ENCODE measurements at regions not wholly inside any gene's neighbourhood (a gene's known extent, or its start where the extent isn't known, plus 50 kb on each side); places are given as distances from the start of the nearest gene placed in this dataset.

DNA sequence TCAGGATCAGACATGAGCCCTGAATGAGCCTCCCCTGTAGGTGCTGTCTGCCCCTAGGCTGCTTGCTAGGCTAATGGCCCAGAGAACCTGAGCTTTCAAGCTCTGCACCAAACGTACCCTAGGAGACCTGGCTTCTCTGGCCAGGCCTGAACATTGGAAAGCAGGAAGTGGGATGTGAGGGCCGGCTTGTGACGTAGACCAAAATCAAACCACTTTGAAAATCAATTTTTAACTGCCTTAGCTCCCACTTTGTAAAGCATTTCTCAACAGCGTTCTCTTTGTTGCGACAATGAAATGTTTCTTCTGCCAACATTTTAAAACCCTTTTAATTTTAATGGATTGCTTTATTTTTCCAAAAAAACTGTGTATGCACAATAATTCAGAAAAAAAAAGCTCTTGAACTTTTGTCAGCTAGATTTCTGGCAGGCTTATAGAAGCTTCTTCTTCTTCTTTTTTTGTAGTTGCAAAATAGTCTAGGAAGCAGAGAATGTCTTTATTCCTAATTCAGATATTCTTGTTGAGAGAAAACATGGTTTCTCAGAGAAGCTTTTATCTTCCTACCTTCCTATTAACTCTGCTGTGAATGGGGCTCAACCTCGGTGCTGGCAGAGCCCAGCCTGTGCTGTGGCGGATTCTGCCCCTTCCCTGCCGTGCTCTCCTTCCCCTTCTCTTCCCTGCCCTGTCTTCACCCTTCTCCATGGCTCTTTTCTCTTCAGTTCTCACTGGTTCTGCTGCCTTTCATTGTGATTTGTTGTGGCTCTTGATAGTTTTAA, 145.2 kb upstream of the SFRP2 start:
- intact Hi-C loops (cut with micrococcal nuclease; ENCODE audit: unreplicated experiment) (no loop called here), in situ Hi-C loops (cut with HindIII; ENCODE audit: low pct_unique_long_range_greater_than_20kb, low sequenced_read_pairs) (no loop called here)
- H3K9me3 ChIP-seq (ENCODE audit: control insufficient read depth, insufficient read depth, low read depth, low read length), result no peaks in the 10 kb centered on the region
- BruUV-seq (replicated peaks), result no TSS peak
- POLR2A ChIA-PET, result no interaction called here
- TF ChIP-seq, protein P1, sequence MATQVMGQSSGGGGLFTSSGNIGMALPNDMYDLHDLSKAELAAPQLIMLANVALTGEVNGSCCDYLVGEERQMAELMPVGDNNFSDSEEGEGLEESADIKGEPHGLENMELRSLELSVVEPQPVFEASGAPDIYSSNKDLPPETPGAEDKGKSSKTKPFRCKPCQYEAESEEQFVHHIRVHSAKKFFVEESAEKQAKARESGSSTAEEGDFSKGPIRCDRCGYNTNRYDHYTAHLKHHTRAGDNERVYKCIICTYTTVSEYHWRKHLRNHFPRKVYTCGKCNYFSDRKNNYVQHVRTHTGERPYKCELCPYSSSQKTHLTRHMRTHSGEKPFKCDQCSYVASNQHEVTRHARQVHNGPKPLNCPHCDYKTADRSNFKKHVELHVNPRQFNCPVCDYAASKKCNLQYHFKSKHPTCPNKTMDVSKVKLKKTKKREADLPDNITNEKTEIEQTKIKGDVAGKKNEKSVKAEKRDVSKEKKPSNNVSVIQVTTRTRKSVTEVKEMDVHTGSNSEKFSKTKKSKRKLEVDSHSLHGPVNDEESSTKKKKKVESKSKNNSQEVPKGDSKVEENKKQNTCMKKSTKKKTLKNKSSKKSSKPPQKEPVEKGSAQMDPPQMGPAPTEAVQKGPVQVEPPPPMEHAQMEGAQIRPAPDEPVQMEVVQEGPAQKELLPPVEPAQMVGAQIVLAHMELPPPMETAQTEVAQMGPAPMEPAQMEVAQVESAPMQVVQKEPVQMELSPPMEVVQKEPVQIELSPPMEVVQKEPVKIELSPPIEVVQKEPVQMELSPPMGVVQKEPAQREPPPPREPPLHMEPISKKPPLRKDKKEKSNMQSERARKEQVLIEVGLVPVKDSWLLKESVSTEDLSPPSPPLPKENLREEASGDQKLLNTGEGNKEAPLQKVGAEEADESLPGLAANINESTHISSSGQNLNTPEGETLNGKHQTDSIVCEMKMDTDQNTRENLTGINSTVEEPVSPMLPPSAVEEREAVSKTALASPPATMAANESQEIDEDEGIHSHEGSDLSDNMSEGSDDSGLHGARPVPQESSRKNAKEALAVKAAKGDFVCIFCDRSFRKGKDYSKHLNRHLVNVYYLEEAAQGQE (IDR thresholded peaks at IDR 0.05; ENCODE audit: insufficient read depth in 1 of 2, low read depth in 2 of 2, low read length in 1 of 2), result no peak
- TF ChIP-seq SIN3A (IDR thresholded peaks at IDR 0.05; ENCODE audit: borderline replicate concordance, insufficient read depth, low read depth, low read length) (no peak), POLR2AphosphoS5 (IDR thresholded peaks at IDR 0.05; ENCODE audit: low read depth, low read length) (no peak), TCF7L2 (IDR thresholded peaks at IDR 0.05; ENCODE audit: low read depth, low read length) (no peak)
- TF ChIP-seq, protein P2, sequence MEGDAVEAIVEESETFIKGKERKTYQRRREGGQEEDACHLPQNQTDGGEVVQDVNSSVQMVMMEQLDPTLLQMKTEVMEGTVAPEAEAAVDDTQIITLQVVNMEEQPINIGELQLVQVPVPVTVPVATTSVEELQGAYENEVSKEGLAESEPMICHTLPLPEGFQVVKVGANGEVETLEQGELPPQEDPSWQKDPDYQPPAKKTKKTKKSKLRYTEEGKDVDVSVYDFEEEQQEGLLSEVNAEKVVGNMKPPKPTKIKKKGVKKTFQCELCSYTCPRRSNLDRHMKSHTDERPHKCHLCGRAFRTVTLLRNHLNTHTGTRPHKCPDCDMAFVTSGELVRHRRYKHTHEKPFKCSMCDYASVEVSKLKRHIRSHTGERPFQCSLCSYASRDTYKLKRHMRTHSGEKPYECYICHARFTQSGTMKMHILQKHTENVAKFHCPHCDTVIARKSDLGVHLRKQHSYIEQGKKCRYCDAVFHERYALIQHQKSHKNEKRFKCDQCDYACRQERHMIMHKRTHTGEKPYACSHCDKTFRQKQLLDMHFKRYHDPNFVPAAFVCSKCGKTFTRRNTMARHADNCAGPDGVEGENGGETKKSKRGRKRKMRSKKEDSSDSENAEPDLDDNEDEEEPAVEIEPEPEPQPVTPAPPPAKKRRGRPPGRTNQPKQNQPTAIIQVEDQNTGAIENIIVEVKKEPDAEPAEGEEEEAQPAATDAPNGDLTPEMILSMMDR (IDR thresholded peaks at IDR 0.05), result no peak
- no peaks in the 10 kb centered on the region; the same call in 1 of the 2 replicates for H3K36me3 ChIP-seq (ENCODE audit: control insufficient read depth, insufficient read depth, low read length)
- CTCF ChIA-PET, result interaction anchor here (0.7 kb wide), 1 partner anchor 524 kb away, joined by 3 read pairs; no protein-coding TSS in a partner anchor
- no peaks in the 10 kb centered on the region; the same call in 1 of the 2 replicates for H3K4me1 ChIP-seq (ENCODE audit: control insufficient read depth, insufficient read depth, low read length)
- ATAC-seq (no peak), DNase-seq (ENCODE audit: low read depth, low spot score) (no peak)
- H3K27ac ChIP-seq (ENCODE audit: low read length), result no peak overlapping the region
- H3K27me3 ChIP-seq (ENCODE audit: control insufficient read depth, insufficient read depth, low read length), result no peaks in the 10 kb centered on the region
- no peak overlapping the region for H3K4me3 ChIP-seq (ENCODE audit: low read depth in 2 of 2, low read length in 2 of 2)

DNA sequence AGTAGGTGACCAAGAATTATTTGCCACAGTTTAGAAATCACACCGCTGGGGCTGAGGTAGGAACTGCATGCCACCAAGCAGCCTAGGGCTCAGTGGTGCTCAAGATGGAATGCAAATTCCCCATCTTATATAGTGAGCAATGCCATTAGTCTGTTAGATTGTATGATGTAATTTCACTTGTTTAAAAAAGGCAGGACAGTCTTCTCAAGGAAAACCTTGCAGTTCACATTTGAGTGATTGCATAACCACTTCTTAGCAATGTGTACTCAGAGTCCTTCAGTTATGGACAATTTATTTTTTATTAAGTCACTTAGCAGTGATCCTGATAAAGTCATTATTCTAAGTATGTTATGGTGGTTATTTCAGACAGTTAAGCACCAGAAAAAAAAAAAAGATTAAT, 142.9 kb upstream of the SFRP2 start:
- ChIA-PET CTCF (no interaction called here), POLR2A (no interaction called here)
- TF ChIP-seq POLR2AphosphoS5 (IDR thresholded peaks at IDR 0.05; ENCODE audit: low read depth, low read length) (no peak), SIN3A (IDR thresholded peaks at IDR 0.05; ENCODE audit: borderline replicate concordance, insufficient read depth, low read depth, low read length) (no peak)
- TF ChIP-seq, protein P2 (IDR thresholded peaks at IDR 0.05), result no peak
- TF ChIP-seq, protein P1 (IDR thresholded peaks at IDR 0.05; ENCODE audit: insufficient read depth in 1 of 2, low read depth in 2 of 2, low read length in 1 of 2), result no peak
- Histone ChIP-seq H3K9me3 (ENCODE audit: control insufficient read depth, insufficient read depth, low read depth, low read length) (no peaks in the 10 kb centered on the region), H3K4me1 (ENCODE audit: control insufficient read depth, insufficient read depth, low read length) (no peaks in the 10 kb centered on the region; the same call in 1 of the 2 replicates), H3K27ac (ENCODE audit: low read length) (no peak overlapping the region), H3K27me3 (ENCODE audit: control insufficient read depth, insufficient read depth, low read length) (no peaks in the 10 kb centered on the region), H3K4me3 (ENCODE audit: low read depth in 2 of 2, low read length in 2 of 2) (no peak overlapping the region), H3K36me3 (ENCODE audit: control insufficient read depth, insufficient read depth, low read length) (no peaks in the 10 kb centered on the region; the same call in 1 of the 2 replicates)
- intact Hi-C loops (cut with micrococcal nuclease; ENCODE audit: unreplicated experiment), result no loop called here
- DNase-seq (ENCODE audit: low read depth, low spot score) (no peak), ATAC-seq (no peak)
- BruUV-seq (replicated peaks), result no TSS peak
- in situ Hi-C loops (cut with HindIII; ENCODE audit: low pct_unique_long_range_greater_than_20kb, low sequenced_read_pairs), result no loop called here
